ENCODE measurements at regions not wholly inside any gene's neighbourhood (a gene's known extent, or its start where the extent isn't known, plus 50 kb on each side); places are given as distances from the start of the nearest gene placed in this dataset.

DNA sequence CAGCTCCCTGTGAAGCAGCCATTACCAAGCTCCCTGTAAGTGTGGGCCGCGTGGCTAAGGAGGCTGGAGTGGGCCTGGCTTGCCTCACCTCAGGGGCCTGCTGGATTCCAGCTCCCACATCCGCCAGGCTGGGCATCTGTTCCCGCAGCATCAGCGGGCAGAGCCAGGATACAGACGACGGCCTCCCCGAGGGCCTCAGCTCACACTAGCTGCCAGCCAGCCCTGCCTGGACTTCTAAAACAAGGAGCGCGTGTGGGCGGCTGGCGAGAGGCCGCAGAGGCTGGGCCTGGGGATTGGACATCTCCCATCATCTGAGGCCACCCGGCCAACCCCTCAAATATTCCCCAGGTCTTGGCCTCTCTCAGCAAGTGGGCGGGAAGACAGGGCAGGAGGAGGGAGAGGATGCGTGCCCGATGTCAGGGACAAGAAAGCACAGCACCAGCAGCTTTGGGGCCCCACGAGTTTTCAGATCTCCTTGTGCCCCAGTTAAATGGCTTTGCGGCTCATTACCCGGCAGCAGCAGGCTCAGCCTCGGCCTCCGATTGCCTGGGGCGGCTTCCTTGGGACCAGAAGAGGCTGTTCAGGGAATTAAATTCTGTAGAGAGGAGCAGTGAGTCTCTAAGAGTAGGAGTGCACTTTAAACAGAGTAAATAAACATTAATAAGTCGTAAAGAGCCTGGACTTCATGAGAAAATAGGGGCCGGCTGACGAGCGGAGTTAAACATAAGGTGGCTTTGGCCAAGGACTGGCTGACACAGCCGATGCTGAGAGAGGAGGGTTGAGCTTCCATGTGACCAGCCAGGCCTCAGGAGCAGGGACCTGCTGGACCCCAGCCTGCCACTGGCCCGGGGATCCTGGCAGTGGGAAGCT, 208.9 kb upstream of the C1orf174 start:
- Histone ChIP-seq H3K9me3 (ENCODE audit: control insufficient read depth, insufficient read depth, low read length) (peaks cover 54% of the 10 kb centered on the region), H2AFZ (replicated peaks; ENCODE audit: low read length, poor library complexity) (no peak overlapping the region), H3K79me1 (ENCODE audit: low read depth in 1 of 2, low read length in 2 of 2) (no peaks in the 10 kb centered on the region), H3K4me2 (ENCODE audit: low read depth, low read length) (no peak overlapping the region), H4K91ac (ENCODE audit: insufficient read depth, low read depth, low read length) (no peak overlapping the region), H3K23ac (ENCODE audit: low read depth, low read length) (no peak overlapping the region), H4K8ac (ENCODE audit: low read depth in 2 of 2, low read length in 2 of 2) (no peak overlapping the region), H4K20me1 (ENCODE audit: insufficient read depth, low read length) (no peaks in the 10 kb centered on the region), H3K4me3 (ENCODE audit: insufficient read depth, low read depth, low read length) (no peak overlapping the region), H3K56ac (ENCODE audit: extremely low read depth, insufficient read depth, low read length) (no peak overlapping the region), H3K14ac (replicated peaks; ENCODE audit: low read depth, low read length) (no peak overlapping the region), H2AK9ac (replicated peaks; ENCODE audit: low read depth, low read length, poor library complexity) (no peak overlapping the region), H3K36me3 (ENCODE audit: control insufficient read depth, insufficient read depth, low read length) (no peaks in the 10 kb centered on the region), H3K9ac (ENCODE audit: low read depth, low read length) (no peak overlapping the region), H2BK120ac (ENCODE audit: low read depth, low read length) (no peak overlapping the region), H3K27me3 (ENCODE audit: control insufficient read depth, insufficient read depth, low read length) (no peaks in the 10 kb centered on the region), H2AK5ac (ENCODE audit: low read depth, low read length) (no peak overlapping the region), H3K27ac (ENCODE audit: insufficient read depth, low read length) (no peak overlapping the region), H3K4me1 (ENCODE audit: control insufficient read depth, insufficient read depth, low read length) (no peaks in the 10 kb centered on the region), H2BK20ac (ENCODE audit: low read depth, low read length) (no peak overlapping the region), H2BK15ac (ENCODE audit: low read depth, low read length) (no peak overlapping the region), H3K4ac (ENCODE audit: low read depth, low read length) (no peak overlapping the region), H3K9me1 (ENCODE audit: insufficient read depth, low read length) (no peaks in the 10 kb centered on the region), H2BK5ac (ENCODE audit: low read depth, low read length, poor library complexity, severe bottlenecking) (no peak overlapping the region), H4K5ac (ENCODE audit: low read depth, low read length) (no peak overlapping the region), H3K18ac (ENCODE audit: low read depth, low read length) (no peak overlapping the region)
- TF ChIP-seq, protein P1, sequence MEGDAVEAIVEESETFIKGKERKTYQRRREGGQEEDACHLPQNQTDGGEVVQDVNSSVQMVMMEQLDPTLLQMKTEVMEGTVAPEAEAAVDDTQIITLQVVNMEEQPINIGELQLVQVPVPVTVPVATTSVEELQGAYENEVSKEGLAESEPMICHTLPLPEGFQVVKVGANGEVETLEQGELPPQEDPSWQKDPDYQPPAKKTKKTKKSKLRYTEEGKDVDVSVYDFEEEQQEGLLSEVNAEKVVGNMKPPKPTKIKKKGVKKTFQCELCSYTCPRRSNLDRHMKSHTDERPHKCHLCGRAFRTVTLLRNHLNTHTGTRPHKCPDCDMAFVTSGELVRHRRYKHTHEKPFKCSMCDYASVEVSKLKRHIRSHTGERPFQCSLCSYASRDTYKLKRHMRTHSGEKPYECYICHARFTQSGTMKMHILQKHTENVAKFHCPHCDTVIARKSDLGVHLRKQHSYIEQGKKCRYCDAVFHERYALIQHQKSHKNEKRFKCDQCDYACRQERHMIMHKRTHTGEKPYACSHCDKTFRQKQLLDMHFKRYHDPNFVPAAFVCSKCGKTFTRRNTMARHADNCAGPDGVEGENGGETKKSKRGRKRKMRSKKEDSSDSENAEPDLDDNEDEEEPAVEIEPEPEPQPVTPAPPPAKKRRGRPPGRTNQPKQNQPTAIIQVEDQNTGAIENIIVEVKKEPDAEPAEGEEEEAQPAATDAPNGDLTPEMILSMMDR (conservative IDR thresholded peaks at IDR 0.05; ENCODE audit: low read depth, low read length), result no peak
- no peak for TF ChIP-seq MAFK (IDR thresholded peaks at IDR 0.05; ENCODE audit: low read depth, low read length)
- TF ChIP-seq MXI1 (IDR thresholded peaks at IDR 0.05; ENCODE audit: borderline replicate concordance, low read depth, low read length), result no peak
- TF ChIP-seq CEBPB (IDR thresholded peaks at IDR 0.05; ENCODE audit: low read depth, low read length), result no peak
- dilution Hi-C loops (cut with HindIII; ENCODE audit: low sequenced_read_pairs, unreplicated experiment) (no loop called here), in situ Hi-C loops (cut with MboI; ENCODE audit: low sequenced_read_pairs) (no loop called here), intact Hi-C loops (cut with micrococcal nuclease) (no loop called here)
- no TSS peak for BruUV-seq (replicated peaks)
- WGBS, 2 experiments (ENCODE audit: extremely low coverage in 2 of 2, insufficient read length in 1 of 2), result 49% methylated on average over 11 of the region's 29 CpGs; no CpG with 5 or more reads in 1 of the 2 experiments
- no peak for ATAC-seq (ENCODE audit: low read depth)
- ChIA-PET POLR2A (ENCODE audit: unreplicated experiment) (no interaction called here), CTCF (no interaction called here)
- DNase-seq, result no peak
